ENCODE measurements at regions not wholly inside any gene's neighbourhood (a gene's known extent, or its start where the extent isn't known, plus 50 kb on each side); places are given as distances from the start of the nearest gene placed in this dataset.

DNA sequence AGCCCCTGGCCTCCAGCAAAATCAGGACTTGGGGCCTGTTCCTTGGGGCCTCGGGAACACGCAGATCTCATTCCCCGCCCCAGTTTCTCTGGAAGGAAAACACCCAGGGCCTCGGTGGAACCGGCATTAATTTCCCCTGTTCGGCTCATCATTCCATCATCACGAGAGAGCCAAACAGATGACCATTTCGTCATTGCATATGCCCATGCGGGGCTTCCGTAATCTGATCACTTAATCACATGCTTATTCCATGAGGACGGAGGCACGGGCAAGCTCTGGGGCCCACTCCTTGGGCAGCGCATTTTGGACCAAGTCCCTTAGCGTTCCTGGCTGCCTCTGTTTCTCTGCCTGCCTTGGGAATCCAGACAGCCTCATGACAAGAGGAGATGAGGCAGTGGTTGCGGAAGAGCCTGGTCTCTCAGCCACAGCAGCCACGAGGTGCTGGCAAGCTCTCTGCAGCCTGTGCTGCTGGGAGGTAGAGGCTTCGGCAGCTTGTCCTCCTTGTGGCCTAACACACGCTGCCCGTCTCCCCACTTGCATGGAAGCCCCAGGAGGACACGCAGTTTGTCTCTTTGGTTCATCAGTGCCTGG lies 65.0 kb upstream of the IER5L start (continued):
- TF ChIP-seq, protein P1, sequence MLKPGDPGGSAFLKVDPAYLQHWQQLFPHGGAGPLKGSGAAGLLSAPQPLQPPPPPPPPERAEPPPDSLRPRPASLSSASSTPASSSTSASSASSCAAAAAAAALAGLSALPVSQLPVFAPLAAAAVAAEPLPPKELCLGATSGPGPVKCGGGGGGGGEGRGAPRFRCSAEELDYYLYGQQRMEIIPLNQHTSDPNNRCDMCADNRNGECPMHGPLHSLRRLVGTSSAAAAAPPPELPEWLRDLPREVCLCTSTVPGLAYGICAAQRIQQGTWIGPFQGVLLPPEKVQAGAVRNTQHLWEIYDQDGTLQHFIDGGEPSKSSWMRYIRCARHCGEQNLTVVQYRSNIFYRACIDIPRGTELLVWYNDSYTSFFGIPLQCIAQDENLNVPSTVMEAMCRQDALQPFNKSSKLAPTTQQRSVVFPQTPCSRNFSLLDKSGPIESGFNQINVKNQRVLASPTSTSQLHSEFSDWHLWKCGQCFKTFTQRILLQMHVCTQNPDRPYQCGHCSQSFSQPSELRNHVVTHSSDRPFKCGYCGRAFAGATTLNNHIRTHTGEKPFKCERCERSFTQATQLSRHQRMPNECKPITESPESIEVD (tag by site-specific recombination; IDR thresholded peaks at IDR 0.05), result no peak
- TF ChIP-seq ZNF776 (tag by site-specific recombination; IDR thresholded peaks at IDR 0.05; ENCODE audit: borderline replicate concordance) (no peak), SCRT1 (tag by site-specific recombination; IDR thresholded peaks at IDR 0.05; ENCODE audit: borderline replicate concordance) (no peak), ZNF335 (tag by site-specific recombination; conservative IDR thresholded peaks at IDR 0.05) (peak; percentile 36; the same call in 1 of the 2 replicates), ZNF174 (tag by site-specific recombination; IDR thresholded peaks at IDR 0.05) (no peak), ZNF266 (tag by site-specific recombination; IDR thresholded peaks at IDR 0.05; ENCODE audit: low read depth) (no peak), ZNF202 (tag by site-specific recombination; IDR thresholded peaks at IDR 0.05; ENCODE audit: borderline replicate concordance) (no peak), GFI1B (tag by site-specific recombination; IDR thresholded peaks at IDR 0.05) (no peak), TCF7L2 (IDR thresholded peaks at IDR 0.05; ENCODE audit: borderline replicate concordance, low read depth, low read length) (no peak), GLI4 (tag by site-specific recombination; IDR thresholded peaks at IDR 0.05) (no peak), ZNF660 (tag by site-specific recombination; IDR thresholded peaks at IDR 0.05) (no peak), OVOL3 (tag by site-specific recombination; IDR thresholded peaks at IDR 0.05) (no peak), ZNF16 (tag by site-specific recombination; IDR thresholded peaks at IDR 0.05; ENCODE audit: low read depth) (no peak), ZNF621 (tag by site-specific recombination; IDR thresholded peaks at IDR 0.05) (no peak), ZNF792 (tag by site-specific recombination; IDR thresholded peaks at IDR 0.05) (no peak), ZNF600 (tag by site-specific recombination; IDR thresholded peaks at IDR 0.05) (peak; percentile 69), ZNF555 (tag by site-specific recombination; conservative IDR thresholded peaks at IDR 0.05) (no peak), ZNF571 (tag by site-specific recombination; IDR thresholded peaks at IDR 0.05) (no peak), ZNF366 (tag by site-specific recombination; conservative IDR thresholded peaks at IDR 0.05) (0 out of 2 replicates have a peak, but pooled peaks have one; percentile 42), ZNF239 (tag by site-specific recombination; IDR thresholded peaks at IDR 0.05) (no peak), ZNF530 (tag by site-specific recombination; IDR thresholded peaks at IDR 0.05; ENCODE audit: low read depth) (no peak), GLI2 (tag by site-specific recombination; IDR thresholded peaks at IDR 0.05; ENCODE audit: borderline replicate concordance, low read depth) (no peak), ZFP69B (tag by site-specific recombination; IDR thresholded peaks at IDR 0.05) (peak; percentile 98), GLIS1 (tag by site-specific recombination; IDR thresholded peaks at IDR 0.05) (no peak), BCL11A (tag by site-specific recombination; IDR thresholded peaks at IDR 0.05; ENCODE audit: low read depth) (no peak), ZBTB20 (tag by site-specific recombination; IDR thresholded peaks at IDR 0.05) (peak; percentile 62), ZNF777 (tag by site-specific recombination; IDR thresholded peaks at IDR 0.05; ENCODE audit: borderline replicate concordance) (no peak), ZNF169 (tag by site-specific recombination; IDR thresholded peaks at IDR 0.05) (no peak)
- TF ChIP-seq, protein P2, sequence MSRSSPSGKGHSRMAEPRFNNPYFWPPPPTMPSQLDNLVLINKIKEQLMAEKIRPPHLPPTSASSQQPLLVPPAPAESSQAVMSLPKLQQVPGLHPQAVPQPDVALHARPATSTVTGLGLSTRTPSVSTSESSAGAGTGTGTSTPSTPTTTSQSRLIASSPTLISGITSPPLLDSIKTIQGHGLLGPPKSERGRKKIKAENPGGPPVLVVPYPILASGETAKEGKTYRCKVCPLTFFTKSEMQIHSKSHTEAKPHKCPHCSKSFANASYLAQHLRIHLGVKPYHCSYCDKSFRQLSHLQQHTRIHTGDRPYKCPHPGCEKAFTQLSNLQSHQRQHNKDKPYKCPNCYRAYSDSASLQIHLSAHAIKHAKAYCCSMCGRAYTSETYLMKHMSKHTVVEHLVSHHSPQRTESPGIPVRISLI (tag by site-specific recombination; IDR thresholded peaks at IDR 0.05), result no peak
- TF ChIP-seq, protein P3, sequence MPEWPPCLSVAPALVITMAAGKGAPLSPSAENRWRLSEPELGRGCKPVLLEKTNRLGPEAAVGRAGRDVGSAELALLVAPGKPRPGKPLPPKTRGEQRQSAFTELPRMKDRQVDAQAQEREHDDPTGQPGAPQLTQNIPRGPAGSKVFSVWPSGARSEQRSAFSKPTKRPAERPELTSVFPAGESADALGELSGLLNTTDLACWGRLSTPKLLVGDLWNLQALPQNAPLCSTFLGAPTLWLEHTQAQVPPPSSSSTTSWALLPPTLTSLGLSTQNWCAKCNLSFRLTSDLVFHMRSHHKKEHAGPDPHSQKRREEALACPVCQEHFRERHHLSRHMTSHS (tag by site-specific recombination; IDR thresholded peaks at IDR 0.05), result no peak
- TF ChIP-seq, protein P4, sequence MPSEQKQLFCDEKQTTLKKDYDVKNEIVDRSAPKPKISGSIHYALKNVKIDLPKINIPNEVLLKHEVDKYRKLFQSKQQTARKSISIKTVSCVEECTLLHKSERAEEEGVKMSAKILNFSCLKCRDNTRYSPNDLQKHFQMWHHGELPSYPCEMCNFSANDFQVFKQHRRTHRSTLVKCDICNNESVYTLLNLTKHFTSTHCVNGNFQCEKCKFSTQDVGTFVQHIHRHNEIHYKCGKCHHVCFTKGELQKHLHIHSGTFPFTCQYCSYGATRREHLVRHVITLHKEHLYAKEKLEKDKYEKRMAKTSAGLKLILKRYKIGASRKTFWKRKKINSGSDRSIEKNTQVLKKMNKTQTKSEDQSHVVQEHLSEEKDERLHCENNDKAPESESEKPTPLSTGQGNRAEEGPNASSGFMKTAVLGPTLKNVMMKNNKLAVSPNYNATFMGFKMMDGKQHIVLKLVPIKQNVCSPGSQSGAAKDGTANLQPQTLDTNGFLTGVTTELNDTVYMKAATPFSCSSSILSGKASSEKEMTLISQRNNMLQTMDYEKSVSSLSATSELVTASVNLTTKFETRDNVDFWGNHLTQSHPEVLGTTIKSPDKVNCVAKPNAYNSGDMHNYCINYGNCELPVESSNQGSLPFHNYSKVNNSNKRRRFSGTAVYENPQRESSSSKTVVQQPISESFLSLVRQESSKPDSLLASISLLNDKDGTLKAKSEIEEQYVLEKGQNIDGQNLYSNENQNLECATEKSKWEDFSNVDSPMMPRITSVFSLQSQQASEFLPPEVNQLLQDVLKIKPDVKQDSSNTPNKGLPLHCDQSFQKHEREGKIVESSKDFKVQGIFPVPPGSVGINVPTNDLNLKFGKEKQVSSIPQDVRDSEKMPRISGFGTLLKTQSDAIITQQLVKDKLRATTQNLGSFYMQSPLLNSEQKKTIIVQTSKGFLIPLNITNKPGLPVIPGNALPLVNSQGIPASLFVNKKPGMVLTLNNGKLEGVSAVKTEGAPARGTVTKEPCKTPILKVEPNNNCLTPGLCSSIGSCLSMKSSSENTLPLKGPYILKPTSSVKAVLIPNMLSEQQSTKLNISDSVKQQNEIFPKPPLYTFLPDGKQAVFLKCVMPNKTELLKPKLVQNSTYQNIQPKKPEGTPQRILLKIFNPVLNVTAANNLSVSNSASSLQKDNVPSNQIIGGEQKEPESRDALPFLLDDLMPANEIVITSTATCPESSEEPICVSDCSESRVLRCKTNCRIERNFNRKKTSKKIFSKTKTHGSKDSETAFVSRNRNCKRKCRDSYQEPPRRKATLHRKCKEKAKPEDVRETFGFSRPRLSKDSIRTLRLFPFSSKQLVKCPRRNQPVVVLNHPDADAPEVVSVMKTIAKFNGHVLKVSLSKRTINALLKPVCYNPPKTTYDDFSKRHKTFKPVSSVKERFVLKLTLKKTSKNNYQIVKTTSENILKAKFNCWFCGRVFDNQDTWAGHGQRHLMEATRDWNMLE (tag by site-specific recombination; conservative IDR thresholded peaks at IDR 0.05; ENCODE audit: low read depth), result 0 out of 2 replicates have a peak, but pooled peaks have one; percentile 16
- TF ChIP-seq, protein P5, sequence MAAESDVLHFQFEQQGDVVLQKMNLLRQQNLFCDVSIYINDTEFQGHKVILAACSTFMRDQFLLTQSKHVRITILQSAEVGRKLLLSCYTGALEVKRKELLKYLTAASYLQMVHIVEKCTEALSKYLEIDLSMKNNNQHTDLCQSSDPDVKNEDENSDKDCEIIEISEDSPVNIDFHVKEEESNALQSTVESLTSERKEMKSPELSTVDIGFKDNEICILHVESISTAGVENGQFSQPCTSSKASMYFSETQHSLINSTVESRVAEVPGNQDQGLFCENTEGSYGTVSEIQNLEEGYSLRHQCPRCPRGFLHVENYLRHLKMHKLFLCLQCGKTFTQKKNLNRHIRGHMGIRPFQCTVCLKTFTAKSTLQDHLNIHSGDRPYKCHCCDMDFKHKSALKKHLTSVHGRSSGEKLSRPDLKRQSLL (tag by site-specific recombination; IDR thresholded peaks at IDR 0.05), result no peak
